ENCODE measurements at regions not wholly inside any gene's neighbourhood (a gene's known extent, or its start where the extent isn't known, plus 50 kb on each side); places are given as distances from the start of the nearest gene placed in this dataset.

DNA sequence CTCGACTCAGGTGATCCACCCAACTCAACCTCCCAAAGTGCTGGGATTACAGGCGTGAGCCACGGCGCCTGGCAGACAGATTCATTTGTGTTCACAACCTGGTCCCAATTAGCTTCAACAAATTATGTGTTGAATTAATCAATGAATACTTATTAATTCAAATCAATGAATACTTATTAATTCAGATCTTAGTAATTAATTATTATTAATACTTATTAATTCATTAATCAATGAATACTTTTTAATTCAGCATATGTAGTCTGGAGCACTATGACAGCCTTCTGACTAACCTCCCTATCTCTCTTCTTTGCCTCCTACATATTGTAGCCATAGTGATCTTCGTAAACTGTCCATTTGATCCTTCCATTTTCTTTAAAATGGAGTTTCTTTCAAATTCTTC lies 56.7 kb upstream of the RBPJ start:
- TF ChIP-seq POLR2A (IDR thresholded peaks at IDR 0.05): no peak
- no peak for TF ChIP-seq CTCF (IDR thresholded peaks at IDR 0.05)
